CD4-positive, alpha-beta memory T cell (primary cell): ENCODE measurements at regions not wholly inside any gene's neighbourhood (a gene's known extent, or its start where the extent isn't known, plus 50 kb on each side); places are given as distances from the start of the nearest gene placed in this dataset.

ENCODE experiments used
- CTCF ChIA-PET: fragments of 350-600 bp; sonication (Branson Sonifier 250); formaldehyde crosslinking; loops from one replicate; lab custom pipeline; 2021; ENCODE audit warnings: inconsistent platforms; ENCODE audit not compliant: partially characterized antibody; lab: Charles Lee
- POLR2A ChIA-PET: fragments of 350-600 bp; sonication (Branson Sonifier 250); formaldehyde crosslinking; loops from one replicate; lab custom pipeline; 2021; ENCODE audit not compliant: partially characterized antibody; lab: Charles Lee
- DNase-seq, 5 donors: peaks; one replicate each; pipeline versions ENCODE4 v3.0.0 to v3.0.0-alpha.2; 2020 to 2022; ENCODE audit warnings: mixed read lengths in 1 of 5
- H3K27ac ChIP-seq: one replicate; pipeline ENCODE4 v1.7.0; 2013; ENCODE audit warnings: low read depth, low read length
- H3K27me3 ChIP-seq: 2 replicates; pipeline ENCODE4 v1.7.0; 2013; ENCODE audit warnings: mild to moderate bottlenecking, low read length, moderate library complexity; ENCODE audit not compliant: insufficient read depth
- H3K36me3 ChIP-seq: 2 replicates; pipeline ENCODE4 v1.7.0; 2013; ENCODE audit warnings: mild to moderate bottlenecking, low read length, moderate library complexity; ENCODE audit not compliant: insufficient read depth
- H3K4me1 ChIP-seq: 2 replicates; pipeline ENCODE4 v1.7.0; 2013; ENCODE audit warnings: mild to moderate bottlenecking, low read length, moderate library complexity; ENCODE audit not compliant: insufficient read depth
- H3K4me3 ChIP-seq, 2 donors: one replicate each; pipeline ENCODE4 v1.7.0; 2013; ENCODE audit warnings: low read length in 2 of 2, mild to moderate bottlenecking in 1 of 2
- H3K9me3 ChIP-seq, 2 donors: one replicate each; pipeline ENCODE4 v1.7.0; 2013; ENCODE audit warnings: low read length in 2 of 2, control low read depth in 1 of 2; ENCODE audit not compliant: control insufficient read depth in 1 of 2
- H3K27ac Mint-ChIP-seq, 7 donors: one replicate each; pipeline ENCODE4 v1.8.0; 2020 to 2021; ENCODE audit warnings: mixed read lengths in 7 of 7, mild to moderate bottlenecking in 6 of 7, inconsistent platforms in 3 of 7, moderate library complexity in 3 of 7
- H3K27me3 Mint-ChIP-seq, 2 donors: one replicate each; pipeline ENCODE4 v1.8.0; 2020 to 2021; ENCODE audit warnings: mixed read lengths in 2 of 2
- H3K36me3 Mint-ChIP-seq, 2 donors: one replicate each; pipeline ENCODE4 v1.8.0; 2020 to 2021; ENCODE audit warnings: mixed read lengths in 2 of 2, inconsistent platforms in 1 of 2, mild to moderate bottlenecking in 1 of 2
- H3K4me1 Mint-ChIP-seq, 4 donors: one replicate each; pipeline ENCODE4 v1.8.0; 2020 to 2021; ENCODE audit warnings: mixed read lengths in 4 of 4, mild to moderate bottlenecking in 1 of 4
- H3K4me3 Mint-ChIP-seq, 8 donors: one replicate each; pipeline ENCODE4 v1.8.0; 2020 to 2021; ENCODE audit warnings: mixed read lengths in 8 of 8, mild to moderate bottlenecking in 7 of 8, moderate library complexity in 6 of 8, inconsistent platforms in 3 of 8
- H3K9me3 Mint-ChIP-seq, 8 donors: one replicate each; pipeline ENCODE4 v1.8.0; 2020 to 2021; ENCODE audit warnings: mixed read lengths in 8 of 8, mild to moderate bottlenecking in 5 of 8, inconsistent platforms in 3 of 8, moderate library complexity in 1 of 8
- intact Hi-C: fragments of 100-400 bp; cut with micrococcal nuclease; formaldehyde crosslinking; loops from one replicate; pipeline ENCODE4 v1.15.1; 2023

GRCh38 chrX:45889471-45889870 lies 655.8 kb downstream of the ZNF674 start:
- CTCF ChIA-PET, result no interaction called here
- no peak overlapping the region for H3K27ac Mint-ChIP-seq
- H3K4me1 Mint-ChIP-seq, result no peaks in the 10 kb centered on the region
- H3K36me3 Mint-ChIP-seq, result no peaks in the 10 kb centered on the region
- intact Hi-C loops, result no loop called here
- no peaks in the 10 kb centered on the region for H3K36me3 ChIP-seq
- no peaks in the 10 kb centered on the region for H3K27me3 ChIP-seq
- POLR2A ChIA-PET, result no interaction called here
- no peak overlapping the region for H3K4me3 ChIP-seq
- no peak for DNase-seq
- H3K9me3 ChIP-seq, result no peaks in the 10 kb centered on the region
- H3K9me3 Mint-ChIP-seq, result peaks cover 0 to under 1% (median 0%) of the 10 kb centered on the region in 8 donors
- H3K27ac ChIP-seq, result no peak overlapping the region
- H3K4me1 ChIP-seq, result no peaks in the 10 kb centered on the region
- no peak overlapping the region for H3K4me3 Mint-ChIP-seq
- no peaks in the 10 kb centered on the region for H3K27me3 Mint-ChIP-seq

- Mint-ChIP-seq H3K4me3 (no peak overlapping the region), H3K27ac (no peak overlapping the region), H3K4me1 (no peaks in the 10 kb centered on the region), H3K27me3 (no peaks in the 10 kb centered on the region), H3K36me3 (no peaks in the 10 kb centered on the region), H3K9me3 (no peaks in the 10 kb centered on the region)
- DNase-seq, result no peak
- POLR2A ChIA-PET, result no interaction called here
- Histone ChIP-seq H3K27me3 (no peaks in the 10 kb centered on the region), H3K27ac (no peak overlapping the region), H3K4me3 (no peak overlapping the region), H3K4me1 (no peaks in the 10 kb centered on the region), H3K36me3 (no peaks in the 10 kb centered on the region), H3K9me3 (no peaks in the 10 kb centered on the region)
- intact Hi-C loops, result no loop called here
- CTCF ChIA-PET, result no interaction called here
Measured at GRCh38 chrX:45888518-45888917, 656.7 kb downstream of the ZNF674 start.

- intact Hi-C loops, result no loop called here
- Mint-ChIP-seq H3K4me1 (no peaks in the 10 kb centered on the region), H3K27ac (no peak overlapping the region), H3K9me3 (no peaks in the 10 kb centered on the region), H3K4me3 (no peak overlapping the region), H3K36me3 (no peaks in the 10 kb centered on the region), H3K27me3 (no peaks in the 10 kb centered on the region)
- no peaks in the 10 kb centered on the region for H3K4me1 ChIP-seq
- no peaks in the 10 kb centered on the region for H3K9me3 ChIP-seq
- no peak overlapping the region for H3K4me3 ChIP-seq
- ChIA-PET POLR2A (no interaction called here), CTCF (no interaction called here)
- DNase-seq, result no peak
- H3K27me3 ChIP-seq, result no peaks in the 10 kb centered on the region
- H3K36me3 ChIP-seq, result no peaks in the 10 kb centered on the region
- H3K27ac ChIP-seq, result no peak overlapping the region
Measured at GRCh38 chrX:45885931-45886330, 659.3 kb downstream of the ZNF674 start.

GRCh38 chrX:45879512-45879911 lies 665.7 kb downstream of the ZNF674 start:
- intact Hi-C loops, result no loop called here
- CTCF ChIA-PET, result no interaction called here
- DNase-seq, result no peak
- Histone ChIP-seq H3K9me3 (no peaks in the 10 kb centered on the region), H3K4me3 (no peak overlapping the region), H3K36me3 (no peaks in the 10 kb centered on the region), H3K4me1 (no peaks in the 10 kb centered on the region), H3K27me3 (no peaks in the 10 kb centered on the region), H3K27ac (no peak overlapping the region)
- POLR2A ChIA-PET, result no interaction called here
- no peak overlapping the region for H3K4me3 Mint-ChIP-seq
- H3K27ac Mint-ChIP-seq, result no peak overlapping the region
- H3K27me3 Mint-ChIP-seq, result no peaks in the 10 kb centered on the region
- no peaks in the 10 kb centered on the region for H3K36me3 Mint-ChIP-seq
- no peaks in the 10 kb centered on the region for H3K9me3 Mint-ChIP-seq
- no peaks in the 10 kb centered on the region for H3K4me1 Mint-ChIP-seq

GRCh38 chrX:45876206-45876605 lies 669.0 kb downstream of the ZNF674 start:
- intact Hi-C loops, result no loop called here
- Histone ChIP-seq H3K27me3 (no peaks in the 10 kb centered on the region), H3K4me1 (no peaks in the 10 kb centered on the region), H3K27ac (no peak overlapping the region), H3K9me3 (no peaks in the 10 kb centered on the region), H3K4me3 (no peak overlapping the region), H3K36me3 (no peaks in the 10 kb centered on the region)
- DNase-seq, result no peak
- CTCF ChIA-PET, result no interaction called here
- Mint-ChIP-seq H3K4me3 (no peak overlapping the region), H3K9me3 (no peaks in the 10 kb centered on the region), H3K27me3 (no peaks in the 10 kb centered on the region), H3K27ac (no peak overlapping the region), H3K36me3 (no peaks in the 10 kb centered on the region), H3K4me1 (no peaks in the 10 kb centered on the region)
- POLR2A ChIA-PET, result no interaction called here

GRCh38 chrX:45873781-45874180 lies 671.4 kb downstream of the ZNF674 start:
- no peak overlapping the region for H3K27ac Mint-ChIP-seq
- POLR2A ChIA-PET, result no interaction called here
- intact Hi-C loops, result no loop called here
- H3K27me3 ChIP-seq, result no peaks in the 10 kb centered on the region
- H3K4me1 ChIP-seq, result no peaks in the 10 kb centered on the region
- no peaks in the 10 kb centered on the region for H3K27me3 Mint-ChIP-seq
- H3K4me3 Mint-ChIP-seq, result no peak overlapping the region
- H3K9me3 Mint-ChIP-seq, result no peaks in the 10 kb centered on the region
- CTCF ChIA-PET, result no interaction called here
- H3K27ac ChIP-seq, result no peak overlapping the region
- H3K36me3 ChIP-seq, result no peaks in the 10 kb centered on the region
- no peaks in the 10 kb centered on the region for H3K9me3 ChIP-seq
- DNase-seq, result no peak
- no peaks in the 10 kb centered on the region for H3K36me3 Mint-ChIP-seq
- no peaks in the 10 kb centered on the region for H3K4me1 Mint-ChIP-seq
- H3K4me3 ChIP-seq, result no peak overlapping the region

- intact Hi-C loops, result no loop called here
- Mint-ChIP-seq H3K4me3 (no peak overlapping the region), H3K9me3 (no peaks in the 10 kb centered on the region), H3K4me1 (no peaks in the 10 kb centered on the region), H3K36me3 (no peaks in the 10 kb centered on the region), H3K27ac (no peak overlapping the region), H3K27me3 (no peaks in the 10 kb centered on the region)
- CTCF ChIA-PET, result no interaction called here
- DNase-seq, result no peak
- H3K4me1 ChIP-seq, result no peaks in the 10 kb centered on the region
- H3K27me3 ChIP-seq, result no peaks in the 10 kb centered on the region
- POLR2A ChIA-PET, result no interaction called here
- H3K9me3 ChIP-seq, result no peaks in the 10 kb centered on the region
- no peak overlapping the region for H3K4me3 ChIP-seq
- no peak overlapping the region for H3K27ac ChIP-seq
- H3K36me3 ChIP-seq, result no peaks in the 10 kb centered on the region
Measured at GRCh38 chrX:45872480-45872879, 671.8 kb upstream of the DIPK2B start.

- no peaks in the 10 kb centered on the region for H3K9me3 Mint-ChIP-seq
- H3K4me1 ChIP-seq, result no peaks in the 10 kb centered on the region
- H3K36me3 ChIP-seq, result no peaks in the 10 kb centered on the region
- no peak overlapping the region for H3K4me3 Mint-ChIP-seq
- no peaks in the 10 kb centered on the region for H3K27me3 Mint-ChIP-seq
- ChIA-PET CTCF (no interaction called here), POLR2A (no interaction called here)
- no peak for DNase-seq
- no peak overlapping the region for H3K4me3 ChIP-seq
- H3K4me1 Mint-ChIP-seq, result no peaks in the 10 kb centered on the region
- no peaks in the 10 kb centered on the region for H3K27me3 ChIP-seq
- no peaks in the 10 kb centered on the region for H3K9me3 ChIP-seq
- intact Hi-C loops, result no loop called here
- no peaks in the 10 kb centered on the region for H3K36me3 Mint-ChIP-seq
- H3K27ac Mint-ChIP-seq, result no peak overlapping the region
- no peak overlapping the region for H3K27ac ChIP-seq
Measured at GRCh38 chrX:45868425-45868824, 667.7 kb upstream of the DIPK2B start.
